SK-N-MC (cell line): ENCODE measurements at regions not wholly inside any gene's neighbourhood (a gene's known extent, or its start where the extent isn't known, plus 50 kb on each side); places are given as distances from the start of the nearest gene placed in this dataset.

Experiments
- EZH2 ChIP-seq: fragments of 200-600 bp; sonication (generic); IDR thresholded peaks from one replicate; pipeline ENCODE4 v1.6.1; 2017; ENCODE audit warnings: antibody characterized with exemption
- FOXP2 ChIP-seq: optimal IDR thresholded peaks from 2 replicates; pipeline ENCODE3; 2011; ENCODE audit warnings: mild to moderate bottlenecking, moderate library complexity; ENCODE audit not compliant: insufficient read depth; ENCODE audit errors: extremely low read length, control extremely low read depth
- POLR2AphosphoS5 ChIP-seq: IDR thresholded peaks from 2 replicates; pipeline ENCODE4 v1.6.1; 2012; ENCODE audit warnings: mild to moderate bottlenecking, low read depth, low read length, borderline replicate concordance

GRCh38 chr2:76415821-76416220 is 705.1 kb upstream of the GCFC2 start:
- TF ChIP-seq POLR2AphosphoS5, result no peak
- TF ChIP-seq EZH2, result no peak
- TF ChIP-seq FOXP2, result no peak
